Heart left ventricle (tissue), 16 donors: ENCODE measurements at regions not wholly inside any gene's neighbourhood (a gene's known extent, or its start where the extent isn't known, plus 50 kb on each side); places are given as distances from the start of the nearest gene placed in this dataset.

ENCODE experiments used
- ATAC-seq, 4 donors: fragments of 200-7000 bp; cut with Tn5 transposase; one replicate each; pipeline ENCODE4 v1.9.1; 2020 to 2022; ENCODE audit warnings: moderate library complexity in 4 of 4, mild to moderate bottlenecking in 3 of 4, moderate number of reproducible peaks in 1 of 4
- DNase-seq, 5 donors: peaks; one replicate each; pipeline ENCODE4 v3.0.0-alpha.2; 2020
- H3K27ac ChIP-seq, 12 donors: fragments of 200-600 bp; sonication (generic) in 4 of 12; one replicate each; pipeline versions ENCODE4 v1.5.0 to v1.8.0; 2016 to 2022; ENCODE audit warnings: mild to moderate bottlenecking in 2 of 12
- H3K27me3 ChIP-seq, 9 donors: fragments of 200-600 bp; sonication (generic) in 2 of 9; one replicate each; pipeline versions ENCODE4 v1.5.1 to v1.8.0; 2016 to 2022; ENCODE audit warnings: mild to moderate bottlenecking in 3 of 9
- H3K36me3 ChIP-seq, 9 donors: fragments of 200-600 bp; sonication (generic) in 2 of 9; one replicate each; pipeline versions ENCODE4 v1.5.0 to v1.8.0; 2018 to 2022; ENCODE audit warnings: mild to moderate bottlenecking in 2 of 9
- H3K4me1 ChIP-seq, 12 donors: fragments of 200-600 bp; sonication (generic) in 4 of 12; one replicate each; pipeline versions ENCODE4 v1.5.0 to v1.8.0; 2016 to 2022; ENCODE audit warnings: mild to moderate bottlenecking in 3 of 12
- H3K4me3 ChIP-seq, 12 donors: fragments of 200-600 bp; sonication (generic) in 4 of 12; one replicate each; pipeline versions ENCODE4 v1.5.0 to v1.8.0; 2017 to 2022; ENCODE audit warnings: mild to moderate bottlenecking in 9 of 12, moderate library complexity in 4 of 12
- H3K9me3 ChIP-seq, 12 donors: fragments of 200-600 bp; sonication (generic) in 4 of 12; one replicate each; pipeline versions ENCODE4 v1.5.0 to v1.8.0; 2016 to 2022; ENCODE audit warnings: mild to moderate bottlenecking in 1 of 12
- POLR2A ChIP-seq, 2 donors: fragments of 450-650 bp; IDR thresholded peaks; one replicate each; pipeline ENCODE4 v1.6.1; 2017; ENCODE audit warnings: antibody characterized with exemption in 2 of 2, mild to moderate bottlenecking in 2 of 2, moderate library complexity in 2 of 2
- WGBS, 4 donors: extraction: QIAGEN DNeasy Blood & Tissue Kit in 2 of 4; methylation state at CpG; one replicate each; pipeline versions ENCODE4 v1.1.5 to v1.1.7; 2013 to 2018; 5-methylcytosine and 5-hydroxymethylcytosine counted together
- intact Hi-C, 10 donors: fragments of 100-400 bp; cut with DNase I; formaldehyde crosslinking; loops; one replicate each; pipeline versions ENCODE4 v1.11.1 to v1.14.2; 2022
- TF ChIP-seq, protein P1 (sequence below), 12 donors: fragments of 200-600 bp; sonication (generic) in 4 of 12; IDR thresholded peaks; one replicate each; pipeline versions ENCODE4 v1.5.0 to v1.8.0; 2018 to 2022; ENCODE audit warnings: antibody characterized with exemption in 12 of 12, mild to moderate bottlenecking in 5 of 12
- donor health status: ischemic (EF 13 %, LVEDD 7.1; RV severe dilation, severe dysfunction).
- donor health status: healthy with polysubstance abuse.
- donor health status: DM: no; HTN: yes; CAD: no.
- donor health status: DM: no; HTN: no; CAD: no.
- donor health status: ischemic (EF 25% LVEDD 6.9; RV normal size, moderate dysfunction).
- donor health status: ischemic (EF 25% LVEDD 5.7; RV mildly dilated, moderate dysfunction).
- donor health status: healthy.
- donor health status: DM: yes; HTN: yes; CAD: no.
- donor health status: ischemic (EF 35%, LVEDD 5.7; RV mildly dilated, moderate dysfunction).
- donor health status: nonischemic (EF 11% LVEDD 7.7; RV severe dilation, severe dysfunction).
- donor health status: DM: yes; HTN: yes; CAD: no.
- donor health status: PGD.
- donor health status: ischemic (EF 29% LVEDD 5.4; RV normal size, mild dysfunction).
- donor health status: nonischemic (EF 23%, LVEDD 6.1; RV moderate dilation, normal function).

DNA sequence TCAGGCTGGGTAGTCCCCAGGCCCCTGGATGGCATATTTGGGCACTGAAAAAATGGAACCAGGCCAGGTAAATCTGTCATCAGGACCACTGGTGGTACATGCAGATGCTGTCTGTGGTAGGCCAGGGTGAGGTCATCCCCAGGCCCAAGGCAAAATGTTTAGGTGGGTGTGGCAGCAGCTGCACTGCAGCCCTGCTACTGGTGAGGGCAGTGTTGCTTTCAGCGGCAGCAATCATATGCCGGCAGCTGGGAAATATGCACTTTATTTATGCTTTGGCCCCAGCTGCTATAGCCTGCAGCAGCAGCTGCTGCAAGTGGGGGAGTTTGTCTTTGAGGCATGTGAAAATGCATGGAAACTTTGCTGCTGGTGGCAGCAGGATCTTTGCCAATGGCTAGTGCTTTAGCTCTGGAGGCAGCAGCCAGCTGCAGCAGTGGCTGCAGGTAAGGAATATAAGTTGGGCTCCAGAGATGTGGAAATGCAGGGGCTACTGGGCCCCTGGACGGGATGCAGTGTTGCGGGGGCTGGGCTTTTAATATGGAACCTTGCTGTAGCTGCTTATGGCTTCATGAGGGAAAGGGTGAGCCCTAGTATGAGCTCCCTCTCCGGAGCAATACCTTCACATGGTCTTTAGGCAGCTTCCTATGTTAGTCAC, 365.7 kb upstream of the CADM1 start:
- H3K9me3 ChIP-seq = peaks cover 0 to 8% (median 0%) of the 10 kb centered on the region in 12 donors
- peak in 3 of 4 donors; percentile 30 to 56 (median 50) for ATAC-seq
- H3K27me3 ChIP-seq = no peaks in the 10 kb centered on the region
- peak in 1 of 5 donors; percentile 31 for DNase-seq
- no peak overlapping the region for H3K27ac ChIP-seq
- TF ChIP-seq, protein P1, sequence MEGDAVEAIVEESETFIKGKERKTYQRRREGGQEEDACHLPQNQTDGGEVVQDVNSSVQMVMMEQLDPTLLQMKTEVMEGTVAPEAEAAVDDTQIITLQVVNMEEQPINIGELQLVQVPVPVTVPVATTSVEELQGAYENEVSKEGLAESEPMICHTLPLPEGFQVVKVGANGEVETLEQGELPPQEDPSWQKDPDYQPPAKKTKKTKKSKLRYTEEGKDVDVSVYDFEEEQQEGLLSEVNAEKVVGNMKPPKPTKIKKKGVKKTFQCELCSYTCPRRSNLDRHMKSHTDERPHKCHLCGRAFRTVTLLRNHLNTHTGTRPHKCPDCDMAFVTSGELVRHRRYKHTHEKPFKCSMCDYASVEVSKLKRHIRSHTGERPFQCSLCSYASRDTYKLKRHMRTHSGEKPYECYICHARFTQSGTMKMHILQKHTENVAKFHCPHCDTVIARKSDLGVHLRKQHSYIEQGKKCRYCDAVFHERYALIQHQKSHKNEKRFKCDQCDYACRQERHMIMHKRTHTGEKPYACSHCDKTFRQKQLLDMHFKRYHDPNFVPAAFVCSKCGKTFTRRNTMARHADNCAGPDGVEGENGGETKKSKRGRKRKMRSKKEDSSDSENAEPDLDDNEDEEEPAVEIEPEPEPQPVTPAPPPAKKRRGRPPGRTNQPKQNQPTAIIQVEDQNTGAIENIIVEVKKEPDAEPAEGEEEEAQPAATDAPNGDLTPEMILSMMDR (IDR thresholded peaks at IDR 0.05) = peak; percentile 18 to 56 (median 36)
- TF ChIP-seq POLR2A (IDR thresholded peaks at IDR 0.05) = no peak
- 54 to 79% (median 59%) methylated on average over 3 to 5 of the region's 5 CpGs for WGBS, 4 donors
- H3K4me1 ChIP-seq = peaks cover 0 to 21% (median 0%) of the 10 kb centered on the region in 12 donors
- H3K4me3 ChIP-seq = no peak overlapping the region
- intact Hi-C loops = no loop called here
- H3K36me3 ChIP-seq = no peaks in the 10 kb centered on the region

DNA sequence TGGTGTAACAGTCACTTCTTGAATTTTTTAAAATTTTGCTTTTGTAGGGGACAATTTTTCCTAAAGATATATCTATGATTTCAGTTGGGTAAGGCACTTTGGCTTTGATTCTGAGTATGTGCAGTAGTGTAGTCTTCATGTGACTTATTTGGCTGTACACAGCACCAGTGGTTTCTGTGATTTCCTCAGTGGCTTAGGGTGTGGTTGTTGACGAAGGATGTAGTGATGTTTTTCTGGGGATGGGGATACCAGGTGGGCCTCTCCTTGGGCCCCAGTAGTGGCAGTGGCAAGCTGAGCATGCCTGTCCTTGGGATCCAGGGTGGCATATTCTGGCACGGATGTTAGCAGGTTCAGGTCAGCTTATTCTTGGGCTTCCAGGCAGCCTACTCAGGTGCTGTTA, 364.9 kb upstream of the CADM1 start:
- Histone ChIP-seq H3K36me3 (no peaks in the 10 kb centered on the region), H3K4me3 (no peak overlapping the region), H3K9me3 (peaks cover 0 to 8% (median 0%) of the 10 kb centered on the region in 12 donors), H3K27ac (no peak overlapping the region), H3K27me3 (no peaks in the 10 kb centered on the region), H3K4me1 (peaks cover 0 to 21% (median 0%) of the 10 kb centered on the region in 12 donors)
- 91 to 96% (median 95%) methylated on average over 2 of the region's 2 CpGs for WGBS, 4 donors
- intact Hi-C loops = no loop called here
- no peak for DNase-seq
- TF ChIP-seq POLR2A (IDR thresholded peaks at IDR 0.05) = no peak
- TF ChIP-seq, protein P1 (IDR thresholded peaks at IDR 0.05) = no peak
- no peak for ATAC-seq

DNA sequence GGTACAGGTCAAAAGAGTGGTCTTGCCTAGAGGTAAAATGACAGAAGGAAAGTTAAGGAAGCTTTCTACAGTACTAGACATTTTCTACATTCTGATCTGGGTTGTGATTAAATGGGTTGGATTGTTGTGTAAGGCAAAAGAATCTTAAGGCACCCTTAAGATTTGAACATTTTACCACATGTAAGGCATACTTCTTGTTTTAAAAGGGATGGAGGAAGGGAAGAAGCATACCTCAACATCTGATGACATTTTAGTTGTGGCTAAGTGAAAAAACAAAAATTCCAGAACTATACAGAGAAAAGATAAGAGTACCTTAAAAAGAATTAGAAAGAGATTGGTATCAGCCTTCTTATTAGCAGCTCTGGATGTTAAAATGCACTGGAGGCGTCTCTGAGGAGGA, 356.0 kb upstream of the CADM1 start:
- Histone ChIP-seq H3K4me3 (no peak overlapping the region), H3K9me3 (peaks cover 0 to 36% (median 7%) of the 10 kb centered on the region in 12 donors), H3K27me3 (no peaks in the 10 kb centered on the region), H3K4me1 (no peaks in the 10 kb centered on the region), H3K36me3 (no peaks in the 10 kb centered on the region), H3K27ac (no peak overlapping the region)
- 78 to 80% (median 80%) methylated on average over 1 of the region's 1 CpG for WGBS, 4 donors
- TF ChIP-seq POLR2A (IDR thresholded peaks at IDR 0.05) = no peak
- TF ChIP-seq, protein P1 (IDR thresholded peaks at IDR 0.05) = no peak
- ATAC-seq (no peak), DNase-seq (no peak)
- intact Hi-C loops = no loop called here

DNA sequence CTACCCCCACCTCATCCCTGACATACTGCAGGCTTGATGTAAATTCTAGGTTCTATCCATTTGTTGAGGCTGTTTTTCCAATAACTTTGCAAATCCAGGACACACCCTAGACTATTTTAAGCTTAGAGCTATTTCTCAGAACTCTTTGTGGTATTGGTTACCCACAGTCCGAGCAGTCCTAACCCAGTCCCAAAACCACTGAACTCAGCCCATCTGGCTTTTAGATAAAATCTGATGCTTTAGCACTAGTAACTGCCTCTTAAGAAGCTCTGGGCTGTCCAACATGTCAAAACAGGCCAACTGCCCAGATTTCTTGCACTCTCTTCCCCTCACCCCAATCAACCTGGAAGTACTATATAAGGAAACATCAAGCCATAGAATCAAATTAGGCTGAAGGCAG, 344.4 kb upstream of the CADM1 start:
- H3K4me1 ChIP-seq = peaks cover 0 to 28% (median 4%) of the 10 kb centered on the region in 12 donors
- peaks cover 0 to 16% (median 0%) of the 10 kb centered on the region in 12 donors for H3K9me3 ChIP-seq
- no peak for DNase-seq
- H3K36me3 ChIP-seq = no peaks in the 10 kb centered on the region
- TF ChIP-seq POLR2A (IDR thresholded peaks at IDR 0.05) = no peak
- TF ChIP-seq, protein P1 (IDR thresholded peaks at IDR 0.05) = no peak
- H3K4me3 ChIP-seq = no peak overlapping the region
- WGBS, 4 donors = 27 to 63% (median 33%) methylated on average over 1 of the region's 1 CpG
- H3K27ac ChIP-seq = peak overlapping the region in 3 of 12 donors; percentile 30 to 55 (median 33)
- intact Hi-C loops = no loop called here
- no peaks in the 10 kb centered on the region for H3K27me3 ChIP-seq
- ATAC-seq = peak in 2 of 4 donors; percentile 49 to 60
